Renal cortical epithelial cell (primary cell): ENCODE measurements at regions not wholly inside any gene's neighbourhood (a gene's known extent, or its start where the extent isn't known, plus 50 kb on each side); places are given as distances from the start of the nearest gene placed in this dataset.
"Not testable (repeated sequence)": the region's sequence is repeated elsewhere in the genome, so short reads cannot be mapped to it uniquely, and the experiment has no call there.

Experiments used
- DNase-seq: peaks from one replicate; pipeline ENCODE4 v3.0.0-alpha.2; 2011; ENCODE audit warnings: low read depth

DNA sequence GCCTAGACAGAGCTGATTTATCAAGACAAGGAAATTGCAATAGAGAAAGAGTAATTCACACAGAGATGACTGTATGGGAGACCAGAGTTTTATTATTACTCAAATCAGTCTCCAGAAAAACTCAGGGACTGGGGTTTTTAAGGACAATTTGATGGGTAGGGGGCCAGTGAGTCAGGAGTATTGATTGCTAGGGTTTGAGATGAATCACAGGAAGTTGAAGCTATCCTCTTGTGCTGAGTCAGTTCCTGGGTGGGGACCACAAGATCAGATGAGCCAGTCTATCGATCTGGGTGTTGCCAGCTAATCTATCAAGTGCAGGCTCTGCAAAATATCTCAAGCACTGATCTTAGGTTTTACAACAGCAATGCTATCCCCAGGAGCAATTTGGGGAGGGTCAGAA is 87.4 kb upstream of the TGIF2LY start:
- DNase-seq: not testable (repeated sequence)

DNA sequence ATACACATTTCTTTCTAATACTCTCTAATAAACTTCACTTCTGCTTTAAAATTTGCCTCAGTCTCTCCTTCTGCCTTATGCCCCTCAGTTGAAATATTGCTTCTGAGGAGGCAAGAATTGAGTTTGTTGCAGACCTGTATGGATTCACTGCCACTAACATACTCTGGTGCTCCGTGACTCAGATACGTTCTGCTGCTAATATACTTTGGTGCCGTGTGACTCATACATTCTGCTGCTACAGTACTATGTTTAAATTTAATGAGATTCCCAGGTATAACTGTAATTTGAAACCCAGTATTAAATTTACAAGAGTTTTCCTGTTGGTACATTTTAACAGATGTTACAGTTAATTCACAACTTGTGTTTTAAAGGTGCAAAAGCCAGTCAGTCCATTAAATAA is 84.3 kb upstream of the TGIF2LY start:
- DNase-seq: peak; percentile 0

DNA sequence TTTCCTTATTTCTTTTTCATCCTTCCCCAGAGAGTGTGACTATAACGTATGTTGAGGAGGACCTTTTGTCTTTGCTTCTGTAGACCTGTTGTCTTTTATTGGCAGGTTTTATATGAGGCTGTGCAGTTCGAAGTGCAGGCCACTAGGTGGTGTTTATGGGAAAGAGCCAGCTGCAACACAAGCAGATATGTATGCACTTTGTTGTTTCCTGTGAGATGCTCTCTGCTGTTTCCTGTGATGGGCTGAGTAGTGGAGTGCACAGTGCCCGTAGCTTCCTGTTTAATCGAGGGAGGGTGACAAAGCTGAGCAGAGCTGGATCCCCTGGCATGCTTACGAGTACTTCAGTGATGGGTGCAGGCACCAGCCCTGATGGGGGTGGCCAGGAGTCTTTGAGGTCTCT is 51.8 kb upstream of the TGIF2LY start:
- DNase-seq: not testable (repeated sequence)
